GM21576 (cell line): ENCODE measurements at regions not wholly inside any gene's neighbourhood (a gene's known extent, or its start where the extent isn't known, plus 50 kb on each side); places are given as distances from the start of the nearest gene placed in this dataset.

Experiments
- ATAC-seq: cut with Tn5 transposase; IDR thresholded peaks from one replicate; pipeline ENCODE4 v1.9.1; 2021; ENCODE audit warnings: mild to moderate bottlenecking, moderate library complexity; ENCODE audit not compliant: unreplicated experiment

DNA sequence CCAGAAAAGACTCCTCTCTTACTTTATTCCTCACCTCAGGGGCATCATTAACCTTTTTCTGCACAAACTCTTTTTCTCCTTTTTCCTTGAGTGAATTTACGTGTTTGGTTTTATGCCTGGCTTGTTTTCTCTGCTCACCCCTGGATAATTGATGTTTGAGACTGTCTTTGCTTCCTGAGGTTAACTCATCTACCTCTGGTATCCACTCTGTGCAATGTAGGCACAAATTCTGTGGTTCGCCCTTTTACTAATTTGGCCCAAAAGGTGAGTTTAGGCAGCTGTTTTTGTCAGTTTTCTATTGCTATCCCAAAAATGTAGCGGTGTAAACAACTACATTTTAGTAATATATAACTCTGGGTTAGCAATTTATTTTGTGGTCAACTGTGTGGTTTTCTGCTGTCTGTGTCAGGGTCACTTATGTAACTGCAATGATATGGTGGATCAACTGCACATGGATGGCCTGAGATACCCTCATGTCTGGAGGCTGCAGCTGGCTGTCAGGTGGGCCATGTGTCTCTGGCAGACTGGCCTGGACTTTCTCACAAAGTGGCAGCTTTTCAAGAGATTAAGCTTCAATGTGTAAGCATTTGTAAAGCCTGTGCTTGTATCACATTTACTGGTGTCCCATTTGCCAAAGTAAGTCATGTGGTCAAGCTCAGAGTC, 329.7 kb downstream of the FSIP2 start:
- no peak for ATAC-seq

DNA sequence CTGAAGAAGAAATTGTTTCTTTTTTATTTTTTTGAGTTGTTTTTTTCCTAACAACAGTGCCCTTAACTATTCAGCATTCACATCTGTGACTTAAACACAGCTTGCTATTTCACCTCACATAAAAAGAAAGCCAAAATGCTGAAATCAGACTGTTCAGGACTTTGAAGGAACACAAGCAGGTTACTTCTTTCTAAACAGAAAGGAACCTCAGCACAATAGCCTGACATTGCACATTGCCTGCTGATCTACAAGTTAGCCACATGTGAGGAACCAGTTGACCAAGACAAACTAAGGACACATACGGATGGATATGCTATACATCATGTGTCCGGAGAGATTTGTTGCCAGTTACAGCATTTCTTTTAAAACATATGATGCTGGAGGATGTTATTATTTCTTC, 331.1 kb downstream of the FSIP2 start:
- no peak for ATAC-seq

DNA sequence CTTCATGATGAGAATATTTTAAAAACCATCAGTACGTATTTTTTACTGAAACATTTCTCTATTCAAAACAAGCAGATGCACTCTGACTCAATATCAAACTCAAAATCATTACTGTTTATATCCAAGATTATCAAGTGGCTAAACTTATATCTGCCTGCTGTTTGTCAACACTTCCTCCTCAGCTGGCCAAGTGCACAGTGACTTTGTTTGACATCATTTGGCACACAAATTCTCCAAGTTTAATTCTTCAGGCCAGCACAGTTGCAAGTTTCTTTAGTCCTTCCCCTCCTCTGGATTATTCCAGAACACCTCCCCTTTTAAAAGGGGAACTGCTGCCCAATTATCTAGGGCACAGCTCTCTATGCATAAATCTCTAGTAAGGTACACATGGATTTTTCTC, 346.6 kb downstream of the FSIP2 start:
- ATAC-seq: no peak

DNA sequence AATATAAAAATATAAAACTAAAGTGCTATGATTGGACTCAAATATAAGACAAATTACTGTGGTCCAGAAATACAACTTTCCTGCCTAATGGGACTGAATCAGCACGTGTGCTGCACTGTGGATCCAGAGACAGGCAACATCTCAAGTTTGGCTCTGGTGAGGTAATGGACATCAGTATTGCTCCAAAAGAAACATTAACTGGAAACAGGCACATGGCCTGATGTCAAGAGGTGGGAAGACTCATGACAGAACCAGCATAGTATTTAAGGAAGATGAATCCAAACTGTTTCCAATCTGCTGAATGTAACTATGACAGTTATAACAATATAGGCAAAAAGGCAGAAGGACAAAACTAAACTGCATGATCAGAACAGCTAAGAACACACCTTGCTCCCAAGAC, 354.6 kb downstream of the FSIP2 start:
- no peak for ATAC-seq

DNA sequence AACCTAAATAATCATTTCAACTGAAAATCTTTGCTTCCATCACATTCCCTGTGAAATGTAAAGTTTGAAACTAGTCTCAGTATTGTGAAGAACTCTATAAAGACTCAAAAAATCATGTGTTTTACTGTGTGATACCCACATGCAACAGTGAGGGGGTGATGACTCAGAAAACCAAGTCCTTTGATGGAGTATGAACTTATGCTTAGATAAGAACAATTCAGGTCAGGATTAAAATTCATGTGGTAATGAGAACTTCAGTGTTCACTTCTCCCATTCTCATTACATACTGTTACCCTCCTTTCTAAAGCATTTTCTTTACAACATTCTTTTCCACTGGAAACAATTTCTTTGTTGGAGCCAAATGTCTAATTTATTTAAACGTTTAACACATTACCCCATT, 360.2 kb downstream of the FSIP2 start:
- ATAC-seq: no peak

DNA sequence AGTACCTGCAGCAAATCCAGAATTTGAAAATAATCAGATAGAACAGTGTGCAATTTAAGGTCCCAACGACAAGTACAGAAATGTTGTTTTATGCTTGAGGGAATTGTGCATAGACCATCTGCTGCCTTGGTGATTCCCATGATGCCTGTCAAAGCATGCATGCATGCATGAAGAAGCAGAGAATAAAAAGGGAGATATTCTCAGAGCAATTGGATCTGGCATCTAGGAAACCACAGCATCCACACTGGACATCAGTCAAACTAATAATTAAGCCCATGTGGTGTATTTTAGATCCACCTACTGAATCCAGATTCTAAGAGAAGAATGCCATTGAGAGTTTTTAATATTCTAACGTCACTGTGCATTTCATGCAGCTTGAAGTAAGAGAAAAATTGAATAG, 361.2 kb downstream of the FSIP2 start:
- no peak for ATAC-seq

DNA sequence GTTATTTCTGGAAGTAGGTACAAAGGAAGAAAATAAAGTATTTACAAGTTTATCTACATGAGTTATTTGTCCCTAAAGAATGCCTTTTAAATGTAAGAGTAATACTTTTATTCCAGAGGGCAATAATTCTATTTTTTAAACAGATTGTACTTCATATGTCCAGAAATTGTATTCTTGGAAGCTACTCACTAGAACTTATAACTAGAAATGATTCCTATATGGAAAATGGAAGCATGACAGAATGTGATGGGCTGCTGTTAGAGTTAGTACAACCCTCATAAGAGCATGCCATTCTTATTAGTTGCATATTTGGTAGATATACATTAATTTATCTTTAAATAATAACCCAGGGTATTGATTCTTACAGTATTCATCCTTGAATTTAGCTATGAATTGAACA, 362.0 kb downstream of the FSIP2 start:
- no peak for ATAC-seq

DNA sequence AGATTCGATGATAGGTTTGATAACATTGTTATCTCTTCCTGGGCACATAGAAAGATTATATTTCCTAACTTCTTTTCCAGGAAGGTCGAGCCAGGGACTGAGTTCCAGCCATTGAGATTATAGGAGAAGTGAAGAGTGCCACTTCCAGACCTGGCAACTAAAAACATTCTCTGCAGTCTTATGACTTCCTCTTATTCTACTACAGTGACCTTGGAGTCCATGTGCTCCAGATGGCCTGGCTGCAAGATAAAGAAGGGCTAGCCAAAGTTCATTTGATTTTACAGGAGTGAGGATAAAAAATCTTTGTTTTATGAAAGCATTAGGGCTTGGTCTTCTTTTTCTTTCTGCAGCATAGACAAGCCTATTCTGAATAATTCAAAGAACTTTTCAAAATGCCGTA, 363.0 kb downstream of the FSIP2 start:
- ATAC-seq: no peak

DNA sequence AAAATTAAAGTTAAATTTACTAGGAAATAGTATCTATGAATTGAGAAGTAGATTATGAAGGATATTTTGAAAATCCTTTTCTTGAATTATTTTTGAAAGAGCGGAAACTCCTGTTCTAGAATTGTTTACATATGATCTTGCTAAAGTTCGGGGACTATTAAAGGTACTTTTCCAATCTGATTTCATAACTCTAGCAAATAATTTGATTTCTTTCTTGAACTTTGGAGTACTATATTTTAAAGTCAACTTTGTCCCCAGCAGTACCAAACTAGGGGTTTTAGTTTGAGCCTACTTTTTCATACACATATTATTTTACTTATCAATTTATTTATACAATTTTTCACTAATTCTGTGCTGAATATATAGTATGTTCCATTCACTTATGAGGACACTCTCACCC, 364.7 kb downstream of the FSIP2 start:
- ATAC-seq: no peak

DNA sequence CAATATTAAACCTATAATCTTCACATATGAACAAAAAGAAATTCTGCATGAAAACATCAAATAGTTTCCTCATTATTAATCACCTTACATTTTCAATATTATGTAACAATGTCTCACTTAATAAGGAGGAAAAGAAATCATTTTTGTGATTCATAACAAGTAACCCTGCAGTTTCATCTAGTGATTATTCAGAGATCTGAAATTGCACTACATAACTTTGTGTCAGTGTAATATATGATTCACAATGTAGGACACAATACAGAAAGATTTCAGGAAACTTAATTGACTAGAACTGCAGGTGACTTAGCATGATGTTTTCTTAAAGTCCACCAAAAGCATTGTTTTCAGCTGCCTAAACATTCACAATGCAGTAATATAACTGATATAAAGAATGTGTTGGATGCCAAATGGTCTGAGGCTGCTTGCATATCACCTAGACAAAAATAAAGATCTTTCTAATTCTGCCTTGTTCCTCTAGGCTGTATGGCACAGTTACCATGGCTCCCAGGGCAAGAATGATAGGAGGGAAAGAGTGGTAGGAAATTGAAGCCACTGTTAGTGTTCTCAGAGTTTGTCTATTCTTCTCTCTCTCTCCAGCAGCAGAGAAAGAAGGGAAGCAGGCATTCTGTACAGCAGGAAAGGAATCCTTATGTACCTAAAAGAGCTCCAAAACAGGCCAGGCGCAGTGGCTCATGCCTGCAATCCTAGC, 366.6 kb downstream of the FSIP2 start:
- ATAC-seq: no peak

DNA sequence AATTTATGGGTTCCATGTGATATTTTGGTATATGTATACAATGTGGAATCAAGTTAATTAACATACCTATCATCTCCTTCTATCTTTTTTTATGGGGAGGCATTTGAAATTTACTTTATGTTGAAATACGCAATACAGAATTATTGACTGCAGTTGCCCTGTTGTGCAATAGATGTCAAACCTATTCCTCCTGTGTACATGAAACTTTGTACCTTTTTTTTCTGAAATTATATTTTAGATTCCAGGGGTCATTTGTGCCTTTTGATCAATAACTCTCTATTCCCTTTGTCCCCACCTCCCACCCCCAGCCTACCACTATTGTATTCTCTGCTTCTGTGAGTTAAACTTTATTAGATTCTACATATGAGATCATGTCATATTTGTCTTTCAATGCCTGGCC, 369.9 kb downstream of the FSIP2 start:
- ATAC-seq: no peak

DNA sequence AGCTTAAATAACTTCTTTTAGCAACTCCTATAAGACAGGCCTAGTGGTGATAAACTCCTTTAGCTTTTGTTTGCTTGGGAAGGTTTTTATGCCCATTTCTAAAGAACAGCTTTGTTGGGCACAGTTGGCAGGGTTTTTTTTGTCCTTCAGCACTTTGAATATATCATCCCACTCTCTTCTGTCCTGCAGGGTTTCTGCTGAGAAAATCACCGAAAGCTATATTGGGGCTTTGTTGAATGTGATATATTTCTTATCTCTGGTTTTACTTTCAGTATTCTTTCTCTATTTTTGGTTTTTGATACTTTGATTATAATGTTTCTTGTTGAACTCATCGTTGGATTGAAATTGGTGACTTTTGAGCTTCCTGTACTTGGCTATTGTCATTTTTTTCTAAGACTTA, 372.8 kb upstream of the ZC3H15 start:
- no peak for ATAC-seq

DNA sequence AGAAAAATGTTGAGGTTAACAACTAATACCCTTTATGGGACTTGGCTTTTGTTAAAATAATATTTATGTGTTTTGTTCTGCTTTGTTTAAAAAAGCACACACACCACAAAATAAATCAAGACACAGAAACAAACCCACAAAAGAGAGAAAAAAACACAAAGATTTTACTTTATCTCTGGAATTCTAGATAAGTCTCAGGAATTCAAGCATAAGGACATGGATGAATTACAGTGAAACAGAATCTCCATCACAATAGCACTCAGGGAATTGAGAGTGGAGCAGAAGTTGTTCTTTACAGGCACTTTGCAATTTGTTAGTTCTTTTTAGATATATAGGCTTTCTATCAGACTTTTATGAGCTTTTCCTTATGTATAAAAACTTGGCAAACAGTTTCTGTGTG, 360.9 kb upstream of the ZC3H15 start:
- ATAC-seq: no peak

DNA sequence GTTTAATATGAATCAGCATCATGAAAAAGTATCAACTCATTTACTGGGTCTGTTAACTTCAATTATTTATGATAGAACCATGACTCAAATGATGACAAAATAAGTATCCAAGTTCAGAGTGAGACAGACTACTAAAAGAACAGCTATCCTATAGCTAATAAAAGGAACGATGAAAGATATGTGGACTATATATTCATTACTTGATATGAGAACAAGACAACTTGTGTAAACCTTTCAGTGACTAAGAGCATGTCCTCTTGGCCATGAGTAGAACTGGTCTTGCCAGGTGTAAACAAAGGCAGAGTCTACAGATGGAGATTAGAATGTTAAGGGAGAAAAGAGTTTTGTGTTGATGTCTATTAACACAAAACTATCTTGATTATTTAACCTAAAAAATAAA, 360.4 kb upstream of the ZC3H15 start:
- ATAC-seq: no peak

DNA sequence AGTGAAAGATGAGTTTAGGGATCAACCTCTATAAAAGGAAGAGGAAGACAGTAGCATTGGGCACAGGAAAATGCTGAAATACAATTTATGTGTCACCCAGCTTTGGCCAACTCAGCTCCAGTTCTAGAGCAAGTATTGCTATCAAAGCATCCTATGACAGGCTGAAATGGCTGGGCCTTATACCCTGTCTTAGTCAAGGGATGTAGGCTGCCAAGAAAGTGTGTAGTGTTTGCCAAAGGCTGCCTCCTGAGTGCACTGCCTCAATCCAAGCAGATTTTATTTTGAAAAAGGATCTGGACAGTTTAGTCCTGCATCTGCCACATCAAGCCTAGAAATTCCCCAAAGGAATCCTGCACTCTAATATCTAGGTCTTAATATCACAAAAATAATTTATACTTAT, 359.9 kb upstream of the ZC3H15 start:
- ATAC-seq: no peak

DNA sequence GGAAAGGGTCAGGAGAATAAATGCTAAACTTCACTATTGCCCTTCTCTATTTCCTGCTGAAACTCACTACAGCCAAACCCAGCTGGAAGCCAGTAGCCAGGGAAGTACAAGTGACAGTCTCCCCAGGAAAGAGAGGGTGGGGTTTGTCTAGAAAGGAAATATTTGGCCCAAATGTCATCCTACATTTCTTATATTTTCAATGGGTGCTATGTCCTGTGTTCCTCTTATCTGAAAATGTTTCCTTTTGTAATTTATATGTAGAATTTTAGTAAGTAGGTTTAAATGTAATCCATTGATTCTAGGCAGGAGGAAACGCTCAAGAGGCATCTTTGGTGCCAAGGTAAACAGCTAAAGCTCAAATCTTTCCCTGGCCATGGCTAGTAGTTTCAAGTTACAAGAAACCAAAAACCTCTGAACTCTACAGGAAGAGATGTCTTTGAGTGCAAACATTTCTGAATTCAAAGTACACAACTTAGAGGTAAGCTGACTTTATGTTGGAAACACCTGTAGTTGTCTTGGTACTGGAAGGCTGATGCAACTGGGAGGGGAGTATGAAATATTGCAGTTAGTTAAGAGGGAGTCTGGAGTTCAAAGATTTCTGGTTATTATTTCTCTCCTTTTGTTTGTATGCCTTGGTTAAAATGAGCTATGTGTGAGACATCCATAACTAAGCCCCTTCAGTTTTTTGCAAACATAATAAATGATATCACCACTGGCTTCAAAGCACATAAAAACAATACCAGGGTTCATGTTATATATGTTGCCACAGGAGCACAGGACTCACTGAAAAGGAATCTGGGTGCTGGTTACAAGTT, 356.1 kb upstream of the ZC3H15 start:
- ATAC-seq: no peak

DNA sequence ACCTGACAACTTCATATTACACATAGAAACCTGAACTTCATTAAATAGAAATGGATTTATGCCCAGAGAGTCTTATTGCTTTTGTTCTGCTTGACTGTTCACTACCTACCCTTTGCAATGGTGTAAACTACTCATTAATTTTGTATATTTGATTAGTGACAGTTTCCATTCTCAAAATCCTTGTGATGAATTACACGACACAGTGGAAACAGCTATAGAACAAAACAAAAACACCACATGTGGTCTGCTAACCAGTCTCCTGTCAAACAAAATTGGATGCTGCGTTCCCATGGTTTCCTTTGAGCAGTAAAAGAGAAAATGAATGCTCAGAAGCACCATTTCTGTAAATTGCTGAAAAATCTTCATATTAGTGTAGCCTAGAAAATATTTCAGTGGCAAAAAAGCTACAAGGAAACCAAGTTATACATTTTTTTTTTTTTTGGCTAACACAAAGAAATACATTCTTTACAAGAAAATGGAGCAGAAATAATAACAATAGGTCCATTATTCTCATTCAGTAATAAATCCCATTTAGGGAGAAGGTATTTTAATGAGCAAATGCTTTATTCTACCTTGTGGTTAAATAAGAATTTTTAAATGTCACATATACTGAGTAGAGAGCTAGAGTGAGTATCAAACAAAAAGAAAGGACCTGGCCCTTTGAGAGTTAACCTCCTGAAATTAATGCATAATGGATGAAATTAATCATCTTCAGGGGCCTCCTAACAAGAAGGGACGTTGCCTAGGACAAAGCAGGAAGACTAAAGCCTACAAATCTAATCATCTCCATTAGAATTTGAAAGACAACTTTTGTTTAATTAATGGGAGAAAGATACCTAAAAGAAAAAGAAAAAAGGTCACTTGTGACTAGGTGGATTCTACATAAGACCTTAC, 355.1 kb upstream of the ZC3H15 start:
- no peak for ATAC-seq

DNA sequence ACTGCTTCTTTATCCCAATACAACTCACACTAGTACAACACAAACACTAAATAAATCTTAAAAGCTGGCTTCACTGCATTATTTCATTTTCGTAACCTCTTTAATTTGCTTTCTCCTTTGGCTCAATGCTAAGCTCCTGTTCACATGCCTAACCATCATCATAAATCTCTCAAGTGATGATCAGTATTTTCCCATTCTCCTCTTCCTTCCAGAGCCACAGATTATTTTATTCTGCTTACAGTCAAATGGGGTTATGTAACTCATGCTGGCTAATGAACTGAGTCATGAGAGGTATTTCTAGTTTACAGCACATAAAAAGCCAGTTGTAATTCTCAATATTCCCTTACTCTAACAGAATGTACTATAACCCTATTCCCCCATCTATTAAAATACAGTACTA, 350.4 kb upstream of the ZC3H15 start:
- no peak for ATAC-seq

DNA sequence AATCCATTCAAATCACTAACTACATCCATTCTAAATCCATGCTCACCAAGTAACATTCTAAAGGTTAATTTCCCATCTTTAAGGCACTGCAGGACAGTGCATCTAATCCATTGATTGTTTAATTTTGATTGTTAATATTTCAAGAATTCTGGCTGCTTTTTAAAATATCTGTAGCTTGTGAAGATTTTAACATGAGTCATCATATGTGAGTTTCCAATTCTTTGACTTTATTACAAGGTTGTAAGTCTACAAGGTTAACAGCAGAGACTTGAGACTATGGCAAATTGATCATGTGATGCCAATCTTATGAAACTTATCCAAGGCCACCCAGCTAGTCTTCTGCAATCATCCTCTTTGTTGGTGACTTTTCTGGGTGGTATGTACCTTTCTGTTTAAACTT, 349.2 kb upstream of the ZC3H15 start:
- ATAC-seq: no peak

DNA sequence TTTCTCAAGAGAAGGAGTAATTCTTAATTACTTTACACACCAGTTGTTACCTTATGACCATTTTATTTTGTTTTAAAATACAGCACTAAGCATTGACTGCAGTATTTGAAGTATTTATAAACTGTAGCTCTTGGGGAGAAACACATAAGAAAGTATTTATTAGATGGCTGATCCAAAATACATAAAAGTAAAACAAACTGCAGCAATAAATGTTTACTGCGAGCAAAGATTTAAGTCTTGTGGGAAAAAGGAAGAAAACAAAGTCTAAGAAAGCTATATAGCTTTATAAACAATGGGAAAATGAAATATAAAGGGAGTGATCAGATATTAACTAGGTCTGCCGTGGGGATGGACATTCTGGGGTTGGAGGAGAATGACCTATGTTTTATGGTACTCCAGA, 347.2 kb upstream of the ZC3H15 start:
- ATAC-seq: no peak

DNA sequence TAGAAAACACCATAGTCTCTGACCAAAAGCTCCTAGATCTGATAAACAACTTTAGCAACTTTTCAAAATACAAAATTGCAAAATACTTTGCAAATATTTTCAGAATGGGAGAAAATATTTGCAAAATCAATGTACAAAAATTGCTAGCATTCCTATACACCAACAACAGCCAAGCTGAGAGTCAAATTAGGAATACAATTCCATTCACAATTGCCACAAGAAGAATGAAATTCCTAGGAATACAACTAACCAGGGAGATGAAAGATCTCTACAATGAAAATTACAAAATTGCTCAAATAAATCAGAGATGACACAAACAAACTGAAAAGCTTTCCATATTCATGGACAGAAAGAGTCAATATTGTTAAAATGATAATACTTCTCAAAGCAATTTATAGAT, 327.0 kb upstream of the ZC3H15 start:
- no peak for ATAC-seq
